ENCODE measurements at regions not wholly inside any gene's neighbourhood (a gene's known extent, or its start where the extent isn't known, plus 50 kb on each side); places are given as distances from the start of the nearest gene placed in this dataset.

DNA sequence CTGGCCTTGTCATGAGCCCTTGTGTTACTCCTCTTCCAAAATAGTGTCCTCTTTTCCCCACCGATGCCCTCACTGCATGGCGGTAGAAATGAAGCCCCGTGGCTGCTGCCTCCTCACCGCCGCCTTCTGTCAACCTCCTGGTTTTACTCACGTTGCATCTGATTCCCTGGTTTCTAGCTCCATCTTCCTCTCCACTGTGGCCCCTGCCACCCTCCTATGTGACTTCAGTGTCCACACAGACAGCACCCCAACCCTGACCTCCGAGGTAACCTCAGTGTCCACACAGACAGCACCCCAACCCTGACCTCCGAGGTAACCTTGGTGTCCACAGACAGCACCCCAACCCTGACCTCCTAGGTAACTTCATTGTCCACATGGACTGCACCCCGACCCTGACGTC is 122.8 kb upstream of the THBS2 start:
- Histone ChIP-seq H2AFZ (ENCODE audit: control insufficient read depth, low read length) (no peak overlapping the region), H3K36me3 (ENCODE audit: control insufficient read depth in 2 of 2, extremely low read depth in 1 of 2, insufficient read depth in 2 of 2, low read length in 2 of 2) (no peaks in the 10 kb centered on the region), H4K20me1 (ENCODE audit: control insufficient read depth, extremely low read depth, insufficient read depth, low read length) (no peaks in the 10 kb centered on the region), H3K27me3 (ENCODE audit: control insufficient read depth, extremely low read depth, insufficient read depth, low read length) (no peaks in the 10 kb centered on the region), H3K27ac (ENCODE audit: control insufficient read depth, insufficient read depth, low read length) (no peak overlapping the region), H3K4me3 (ENCODE audit: control insufficient read depth in 2 of 3, extremely low read depth in 1 of 3, insufficient read depth in 2 of 3, low read depth in 1 of 3, low read length in 3 of 3) (no peak overlapping the region), H3K4me2 (ENCODE audit: control insufficient read depth, extremely low read depth, insufficient read depth, low read depth, low read length) (no peak overlapping the region), H3K9me3 (ENCODE audit: control insufficient read depth, low read depth, low read length) (peaks cover 15% of the 10 kb centered on the region), H3K9me1 (ENCODE audit: control insufficient read depth, extremely low read depth, insufficient read depth, low read length) (no peaks in the 10 kb centered on the region), H3K9ac (ENCODE audit: control insufficient read depth, extremely low read depth, insufficient read depth, low read length) (no peak overlapping the region), H3K79me2 (ENCODE audit: control insufficient read depth, insufficient read depth, low read length) (no peaks in the 10 kb centered on the region), H3K4me1 (ENCODE audit: control insufficient read depth, extremely low read depth, insufficient read depth, low read length) (peaks cover 3% of the 10 kb centered on the region)
- dilution Hi-C loops (cut with MboI; ENCODE audit: extremely low pct_ligation_motif_present, low sequenced_read_pairs) = no loop called here
- DNase-seq (ENCODE audit: low read depth, low spot score) = no peak
- TF ChIP-seq EZH2 (IDR thresholded peaks at IDR 0.05; ENCODE audit: low read length) = no peak
- TF ChIP-seq, protein P1, sequence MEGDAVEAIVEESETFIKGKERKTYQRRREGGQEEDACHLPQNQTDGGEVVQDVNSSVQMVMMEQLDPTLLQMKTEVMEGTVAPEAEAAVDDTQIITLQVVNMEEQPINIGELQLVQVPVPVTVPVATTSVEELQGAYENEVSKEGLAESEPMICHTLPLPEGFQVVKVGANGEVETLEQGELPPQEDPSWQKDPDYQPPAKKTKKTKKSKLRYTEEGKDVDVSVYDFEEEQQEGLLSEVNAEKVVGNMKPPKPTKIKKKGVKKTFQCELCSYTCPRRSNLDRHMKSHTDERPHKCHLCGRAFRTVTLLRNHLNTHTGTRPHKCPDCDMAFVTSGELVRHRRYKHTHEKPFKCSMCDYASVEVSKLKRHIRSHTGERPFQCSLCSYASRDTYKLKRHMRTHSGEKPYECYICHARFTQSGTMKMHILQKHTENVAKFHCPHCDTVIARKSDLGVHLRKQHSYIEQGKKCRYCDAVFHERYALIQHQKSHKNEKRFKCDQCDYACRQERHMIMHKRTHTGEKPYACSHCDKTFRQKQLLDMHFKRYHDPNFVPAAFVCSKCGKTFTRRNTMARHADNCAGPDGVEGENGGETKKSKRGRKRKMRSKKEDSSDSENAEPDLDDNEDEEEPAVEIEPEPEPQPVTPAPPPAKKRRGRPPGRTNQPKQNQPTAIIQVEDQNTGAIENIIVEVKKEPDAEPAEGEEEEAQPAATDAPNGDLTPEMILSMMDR (optimal IDR thresholded peaks at IDR 0.05 in 1 of 3, IDR thresholded peaks at IDR 0.05 in 1 of 3, conservative IDR thresholded peaks at IDR 0.05 in 1 of 3; ENCODE audit: extremely low read depth in 1 of 3, insufficient read depth in 2 of 3, low read length in 3 of 3) = no peak
- no peak for FAIRE-seq

DNA sequence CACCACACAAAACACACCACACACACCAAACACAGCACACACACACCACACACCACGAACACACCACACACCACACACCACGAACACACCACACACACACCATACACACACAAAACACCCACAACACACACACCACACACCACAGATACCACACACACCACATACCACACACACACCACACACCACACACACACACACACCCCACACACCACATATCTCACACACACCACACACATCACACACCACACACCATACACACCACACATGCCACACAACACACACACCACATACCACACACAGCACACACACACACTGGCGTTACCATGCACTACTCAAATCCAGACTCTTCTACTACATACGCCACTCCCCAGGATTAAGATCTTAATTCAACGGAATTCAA is 118.9 kb upstream of the THBS2 start:
- Histone ChIP-seq H3K9me1 (ENCODE audit: control insufficient read depth, extremely low read depth, insufficient read depth, low read length) (no peaks in the 10 kb centered on the region), H3K27me3 (ENCODE audit: control insufficient read depth, extremely low read depth, insufficient read depth, low read length) (no peaks in the 10 kb centered on the region), H2AFZ (ENCODE audit: control insufficient read depth, low read length) (no peak overlapping the region), H3K9ac (ENCODE audit: control insufficient read depth, extremely low read depth, insufficient read depth, low read length) (no peak overlapping the region), H3K79me2 (ENCODE audit: control insufficient read depth, insufficient read depth, low read length) (no peaks in the 10 kb centered on the region), H3K27ac (ENCODE audit: control insufficient read depth, insufficient read depth, low read length) (no peak overlapping the region), H3K9me3 (ENCODE audit: control insufficient read depth, low read depth, low read length) (peaks cover 13% of the 10 kb centered on the region), H4K20me1 (ENCODE audit: control insufficient read depth, extremely low read depth, insufficient read depth, low read length) (no peaks in the 10 kb centered on the region), H3K36me3 (ENCODE audit: control insufficient read depth in 2 of 2, extremely low read depth in 1 of 2, insufficient read depth in 2 of 2, low read length in 2 of 2) (no peaks in the 10 kb centered on the region), H3K4me3 (ENCODE audit: control insufficient read depth in 2 of 3, extremely low read depth in 1 of 3, insufficient read depth in 2 of 3, low read depth in 1 of 3, low read length in 3 of 3) (no peak overlapping the region), H3K4me2 (ENCODE audit: control insufficient read depth, extremely low read depth, insufficient read depth, low read depth, low read length) (no peak overlapping the region), H3K4me1 (ENCODE audit: control insufficient read depth, extremely low read depth, insufficient read depth, low read length) (peaks cover 22% of the 10 kb centered on the region)
- dilution Hi-C loops (cut with MboI; ENCODE audit: extremely low pct_ligation_motif_present, low sequenced_read_pairs) = no loop called here
- FAIRE-seq = peak; percentile 23
- no peak for DNase-seq (ENCODE audit: low read depth, low spot score)
- TF ChIP-seq, protein P1 (optimal IDR thresholded peaks at IDR 0.05 in 1 of 3, IDR thresholded peaks at IDR 0.05 in 1 of 3, conservative IDR thresholded peaks at IDR 0.05 in 1 of 3; ENCODE audit: extremely low read depth in 1 of 3, insufficient read depth in 2 of 3, low read length in 3 of 3) = no peak
- TF ChIP-seq EZH2 (IDR thresholded peaks at IDR 0.05; ENCODE audit: low read length) = no peak

Measured in keratinocyte (primary cell).